ENCODE measurements at regions not wholly inside any gene's neighbourhood (a gene's known extent, or its start where the extent isn't known, plus 50 kb on each side); places are given as distances from the start of the nearest gene placed in this dataset.
"Not testable (repeated sequence)": the region's sequence is repeated elsewhere in the genome, so short reads cannot be mapped to it uniquely, and the experiment has no call there.

- no peak overlapping the region for H3K4me3 Mint-ChIP-seq
- H3K27me3 Mint-ChIP-seq = peaks cover 29% of the 10 kb centered on the region
- peaks cover 46% of the 10 kb centered on the region for H3K9me3 Mint-ChIP-seq
- no peak overlapping the region for H3K27ac Mint-ChIP-seq
- H3K36me3 Mint-ChIP-seq (ENCODE audit: low read depth) = peaks cover 1% of the 10 kb centered on the region
- no peak for DNase-seq
- no peaks in the 10 kb centered on the region for H3K4me1 Mint-ChIP-seq
- ATAC-seq = no peak
Observed at GRCh38 chr19:23474172-23474571, 78.9 kb upstream of the ZNF91 start.

GRCh38 chr19:23470873-23471545, 75.7 kb upstream of the ZNF91 start:
- Mint-ChIP-seq H3K9me3 (peaks cover 50% of the 10 kb centered on the region), H3K4me3 (no peak overlapping the region), H3K27ac (no peak overlapping the region), H3K27me3 (peaks cover 44% of the 10 kb centered on the region), H3K36me3 (ENCODE audit: low read depth) (peaks cover 5% of the 10 kb centered on the region), H3K4me1 (no peaks in the 10 kb centered on the region)
- no peak for DNase-seq
- ATAC-seq = no peak

- ATAC-seq; H3K4me1 Mint-ChIP-seq; H3K36me3 Mint-ChIP-seq (ENCODE audit: low read depth); DNase-seq; H3K4me3 Mint-ChIP-seq; H3K27ac Mint-ChIP-seq: not testable (repeated sequence)
- Mint-ChIP-seq H3K9me3 (peaks cover 38% of the 10 kb centered on the region), H3K27me3 (peaks cover 18% of the 10 kb centered on the region)
Observed at GRCh38 chr19:23464349-23464748, 69.1 kb upstream of the ZNF91 start.

- DNase-seq (no peak), ATAC-seq (no peak)
- peaks cover 32% of the 10 kb centered on the region for H3K9me3 Mint-ChIP-seq
- H3K27ac Mint-ChIP-seq = no peak overlapping the region
- peaks cover 2% of the 10 kb centered on the region for H3K27me3 Mint-ChIP-seq
- no peak overlapping the region for H3K4me3 Mint-ChIP-seq
- no peaks in the 10 kb centered on the region for H3K36me3 Mint-ChIP-seq (ENCODE audit: low read depth)
- no peaks in the 10 kb centered on the region for H3K4me1 Mint-ChIP-seq
Observed at GRCh38 chr19:23461120-23461519, 65.8 kb upstream of the ZNF91 start.

GRCh38 chr19:23460656-23461055, 65.4 kb upstream of the ZNF91 start:
- Mint-ChIP-seq H3K36me3 (ENCODE audit: low read depth) (no peaks in the 10 kb centered on the region), H3K4me3 (no peak overlapping the region), H3K9me3 (peaks cover 31% of the 10 kb centered on the region), H3K27me3 (peaks cover 2% of the 10 kb centered on the region), H3K4me1 (no peaks in the 10 kb centered on the region), H3K27ac (no peak overlapping the region)
- DNase-seq (no peak), ATAC-seq (no peak)
